GM13977 (cell line): ENCODE measurements at regions not wholly inside any gene's neighbourhood (a gene's known extent, or its start where the extent isn't known, plus 50 kb on each side); places are given as distances from the start of the nearest gene placed in this dataset.
A peak's percentile ranks its signal among the peaks of the same experiment; 100 is the strongest.

Experiments
- DNase-seq: peaks from one replicate; pipeline ENCODE4 v3.0.0; 2012; ENCODE audit warnings: low spot score
- CTCF ChIP-seq: IDR thresholded peaks from 2 replicates; pipeline ENCODE4 v1.5.1; 2012; ENCODE audit warnings: mild to moderate bottlenecking, control low read depth; ENCODE audit not compliant: insufficient read depth; ENCODE audit errors: extremely low read depth, missing control alignments
- in situ Hi-C: fragments of 300-500 bp; cut with MboI; formaldehyde crosslinking; loops from one replicate; pipeline ENCODE4 v1.12.0; 2022; ENCODE audit warnings: low sequenced_read_pairs, low pct_unique_long_range_greater_than_20kb, mixed read lengths, inconsistent platforms; ENCODE audit not compliant: unreplicated experiment

GRCh38 chr14:65821224-65821753 is 408.8 kb downstream of the FUT8 start:
- in situ Hi-C loops, result loop anchor here (10.0 kb wide), 1 partner anchor 656 kb away; no protein-coding TSS in a partner anchor
- no peak for DNase-seq
- no peak for TF ChIP-seq CTCF

GRCh38 chr14:65824285-65824977 is 411.9 kb downstream of the FUT8 start:
- peak; percentile 95 for TF ChIP-seq CTCF
- in situ Hi-C loops, result loop anchor here (10.0 kb wide), 1 partner anchor 660 kb away; no protein-coding TSS in a partner anchor
- peak; percentile 78 for DNase-seq

GRCh38 chr14:65824978-65825299 is 412.4 kb downstream of the FUT8 start:
- TF ChIP-seq CTCF, result no peak
- in situ Hi-C loops, result loop anchor here (10.0 to 25.0 kb wide), 2 partner anchors 413 to 660 kb away; partner anchors contain the start of gene FUT8
- no peak for DNase-seq

- DNase-seq, result no peak
- no peak for TF ChIP-seq CTCF
- in situ Hi-C loops, result loop anchor here (10.0 to 25.0 kb wide), 2 partner anchors 415 to 662 kb away; partner anchors contain the start of gene FUT8
These were observed 414.4 kb downstream of the FUT8 start for GRCh38 chr14:65826946-65827345.

- TF ChIP-seq CTCF, result no peak
- no peak for DNase-seq
- in situ Hi-C loops, result loop anchor here (10.0 to 25.0 kb wide), 2 partner anchors 415 to 663 kb away; partner anchors contain the start of gene FUT8
These were observed 415.0 kb downstream of the FUT8 start for GRCh38 chr14:65827520-65827919.

- DNase-seq, result no peak
- no peak for TF ChIP-seq CTCF
- in situ Hi-C loops, result loop anchor here (10.0 to 25.0 kb wide), 2 partner anchors 416 to 664 kb away; partner anchors contain the start of gene FUT8
These were observed 415.9 kb downstream of the FUT8 start for GRCh38 chr14:65828396-65828795.
